ENCODE measurements at regions not wholly inside any gene's neighbourhood (a gene's known extent, or its start where the extent isn't known, plus 50 kb on each side); places are given as distances from the start of the nearest gene placed in this dataset.

GRCh38 chr21:35828161-35828560 is 232.2 kb downstream of the SETD4 start:
- TF ChIP-seq CTCF (IDR thresholded peaks at IDR 0.05; ENCODE audit: low read depth, low read length, poor library complexity, severe bottlenecking), result no peak
- TF ChIP-seq EZH2phosphoT487 (IDR thresholded peaks at IDR 0.05; ENCODE audit: borderline replicate concordance, low read length), result no peak

Measured in DOHH2 (cell line).